Mesodermal cell (in vitro differentiated cells): ENCODE measurements at regions not wholly inside any gene's neighbourhood (a gene's known extent, or its start where the extent isn't known, plus 50 kb on each side); places are given as distances from the start of the nearest gene placed in this dataset.

Source experiments
- H3K27ac ChIP-seq: 2 replicates; pipeline ENCODE4 v1.7.0; 2013; ENCODE audit warnings: mild to moderate bottlenecking, low read depth, low read length, moderate library complexity; ENCODE audit not compliant: severe bottlenecking
- H3K36me3 ChIP-seq: 2 replicates; pipeline ENCODE4 v1.7.1; 2013; ENCODE audit warnings: mild to moderate bottlenecking, low read length, moderate library complexity; ENCODE audit not compliant: control insufficient read depth, insufficient read depth
- H3K4me1 ChIP-seq: one replicate; pipeline ENCODE4 v1.7.1; 2013; ENCODE audit warnings: mild to moderate bottlenecking, low read length; ENCODE audit not compliant: insufficient read depth, control insufficient read depth, poor library complexity, severe bottlenecking
- H3K4me3 ChIP-seq: 2 replicates; pipeline ENCODE4 v1.7.0; 2013; ENCODE audit warnings: low read length, control low read depth, mild to moderate bottlenecking; ENCODE audit not compliant: insufficient read depth, poor library complexity, severe bottlenecking; ENCODE audit errors: extremely low read depth
- H3K9me3 ChIP-seq: 2 replicates; pipeline ENCODE4 v1.7.1; 2013; ENCODE audit warnings: mild to moderate bottlenecking, low read length, moderate library complexity; ENCODE audit not compliant: control insufficient read depth
- WGBS, 2 experiments: methylation state at CpG; one replicate each; pipeline ENCODE4 v1.1.5; 2013; ENCODE audit warnings: missing lambda C conversion rate in 2 of 2; ENCODE audit not compliant: insufficient coverage in 2 of 2; 5-methylcytosine and 5-hydroxymethylcytosine counted together

DNA sequence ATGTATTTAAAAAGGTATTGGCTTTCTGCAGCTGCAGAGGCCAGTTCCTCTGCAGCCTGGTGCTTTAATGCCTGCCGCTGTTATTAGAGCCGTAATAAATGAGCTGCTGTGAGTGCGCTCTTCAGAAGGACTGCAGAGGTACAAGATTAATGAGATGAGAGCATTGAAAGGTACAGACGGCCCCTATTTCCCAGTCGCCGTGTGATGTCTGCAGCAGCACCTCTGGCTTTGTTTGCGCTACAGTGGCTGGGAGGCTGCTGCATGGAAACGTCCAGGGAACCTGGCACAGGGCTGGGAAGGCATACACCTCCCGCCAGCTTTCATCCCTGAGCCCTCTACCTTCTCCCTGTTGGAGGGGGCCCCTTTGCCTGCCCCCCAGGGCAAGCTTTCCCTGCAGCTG lies 383.8 kb upstream of the ZMIZ1 start:
- peaks cover 14% of the 10 kb centered on the region for H3K4me1 ChIP-seq
- no peak overlapping the region for H3K27ac ChIP-seq
- 79 to 85% methylated on average over 8 to 9 of the region's 9 CpGs for WGBS, 2 experiments

DNA sequence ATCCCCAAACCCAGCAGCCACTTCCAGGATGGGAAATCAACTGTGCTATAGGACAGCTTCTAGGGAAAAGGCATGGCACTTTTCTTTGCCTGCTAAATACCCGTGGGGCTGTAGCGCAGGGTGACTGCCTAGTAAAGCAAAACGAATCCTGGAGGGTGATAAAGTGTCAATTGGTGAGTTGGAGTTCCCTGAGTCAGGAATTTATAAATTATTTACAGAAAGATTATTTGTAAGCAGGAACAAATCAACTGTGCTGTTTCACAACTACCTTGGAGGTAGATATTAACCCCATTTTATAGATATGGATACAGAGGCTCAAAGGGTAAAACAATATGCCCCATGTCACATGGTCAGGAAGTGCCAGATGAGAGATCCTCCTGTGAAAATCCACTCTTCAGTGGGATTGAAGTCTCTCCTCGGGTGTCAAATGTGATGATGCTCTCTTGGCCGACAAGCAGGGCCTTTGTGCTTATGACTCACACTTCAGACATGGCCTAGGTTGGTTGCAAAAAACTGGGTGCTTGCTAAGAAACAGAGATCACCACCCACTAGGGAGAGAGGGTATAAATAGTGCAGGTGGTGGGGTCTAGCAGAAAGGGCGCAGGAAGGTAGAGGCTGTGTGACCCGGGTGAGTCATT lies 383.2 kb upstream of the ZMIZ1 start:
- Histone ChIP-seq H3K27ac (no peak overlapping the region), H3K4me1 (peaks cover 14% of the 10 kb centered on the region)
- 78 to 86% methylated on average over 3 to 4 of the region's 7 CpGs for WGBS, 2 experiments

More for the DNA sequence above, 383.8 kb upstream of the ZMIZ1 start:
- no peak overlapping the region for H3K4me3 ChIP-seq
- peaks cover 6% of the 10 kb centered on the region for H3K9me3 ChIP-seq
- no peaks in the 10 kb centered on the region for H3K36me3 ChIP-seq

DNA sequence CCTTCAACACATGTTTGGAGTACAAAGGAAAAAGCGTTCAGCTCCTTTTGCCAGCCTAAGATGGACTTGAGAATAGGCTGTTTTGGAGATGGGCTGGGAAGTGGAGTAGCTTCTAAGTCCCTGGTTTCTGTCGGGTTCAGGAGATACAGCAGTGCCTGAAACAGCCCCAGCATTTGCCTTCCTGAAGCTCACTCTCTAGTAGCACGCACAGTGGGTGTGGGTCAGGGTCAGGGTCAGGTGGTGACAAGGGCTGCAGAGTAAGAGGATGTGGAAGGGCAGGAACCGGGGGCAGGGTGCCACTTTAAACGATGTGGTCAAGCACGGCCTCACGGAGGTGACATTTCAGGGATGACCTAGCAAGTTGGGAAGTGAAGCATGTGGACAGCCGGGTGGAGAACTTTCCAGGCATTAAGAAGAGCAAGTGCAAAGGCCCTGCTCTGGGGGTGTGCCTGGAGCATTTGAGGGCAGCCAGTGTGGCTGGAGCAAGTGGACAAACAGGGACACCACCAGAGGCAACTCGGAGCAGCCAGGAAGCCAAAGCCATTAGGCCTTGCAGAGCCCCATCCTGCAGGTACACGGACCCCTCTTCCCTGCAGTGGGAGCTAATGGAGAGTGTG lies 382.2 kb upstream of the ZMIZ1 start:
- Histone ChIP-seq H3K4me1 (peaks cover 14% of the 10 kb centered on the region), H3K9me3 (peaks cover 6% of the 10 kb centered on the region), H3K27ac (no peak overlapping the region), H3K4me3 (no peak overlapping the region), H3K36me3 (no peaks in the 10 kb centered on the region)
- WGBS, 2 experiments, result 82 to 99% methylated on average over 10 of the region's 10 CpGs

More for the DNA sequence above, 383.2 kb upstream of the ZMIZ1 start:
- Histone ChIP-seq H3K4me3 (no peak overlapping the region), H3K9me3 (peaks cover 6% of the 10 kb centered on the region), H3K36me3 (no peaks in the 10 kb centered on the region)

DNA sequence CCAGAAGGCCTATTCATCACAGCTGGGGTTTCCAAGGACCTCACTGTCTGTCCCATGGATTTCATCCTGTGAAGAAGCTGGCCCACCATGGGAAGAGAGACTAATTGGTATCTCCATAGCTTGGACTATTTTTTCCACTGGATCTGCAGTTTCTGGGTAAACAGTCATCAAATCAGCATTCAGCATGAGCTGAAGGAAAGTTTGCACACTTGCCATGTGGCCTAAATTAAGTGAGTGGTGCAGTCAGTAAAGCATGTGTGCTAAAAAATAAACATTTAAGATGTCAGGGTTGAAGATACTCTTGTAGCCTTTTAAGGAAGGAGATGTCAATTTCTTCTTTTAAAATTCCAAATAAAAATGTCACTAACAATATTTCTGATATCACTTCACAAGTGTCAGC lies 381.1 kb upstream of the ZMIZ1 start:
- Histone ChIP-seq H3K9me3 (peaks cover 4% of the 10 kb centered on the region), H3K36me3 (no peaks in the 10 kb centered on the region)

DNA sequence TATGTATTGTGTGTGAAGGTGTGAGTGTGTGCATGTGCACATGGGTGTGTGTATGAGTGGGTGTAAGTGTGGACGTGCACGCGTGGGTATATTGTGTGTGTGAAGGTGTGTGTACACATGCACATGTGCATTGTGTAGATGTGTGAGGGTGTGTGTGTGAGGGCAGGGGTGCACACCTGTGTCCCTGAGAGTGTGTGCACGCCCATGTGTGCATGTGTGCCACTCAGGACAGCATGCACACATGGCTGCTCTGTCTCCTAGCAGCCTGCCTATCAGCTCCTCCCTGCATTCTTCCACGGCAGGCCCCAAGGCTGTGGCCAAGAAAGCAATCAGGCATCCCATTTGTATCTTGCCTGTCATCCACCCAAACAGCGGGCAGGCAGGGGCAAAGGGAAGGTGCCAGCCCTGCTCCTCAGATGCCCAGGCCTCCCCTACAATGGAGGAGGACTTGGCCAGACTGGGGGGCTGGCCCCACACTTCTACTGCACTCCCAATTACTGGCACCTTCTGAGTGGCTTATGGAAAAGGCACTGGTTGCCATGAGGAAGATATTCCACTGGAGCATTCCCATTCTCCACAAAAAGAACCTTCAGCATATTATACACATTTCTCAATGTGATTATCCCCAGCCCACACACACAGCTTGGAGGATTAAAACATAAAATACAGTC lies 380.4 kb upstream of the ZMIZ1 start:
- no peaks in the 10 kb centered on the region for H3K9me3 ChIP-seq
- peak overlapping the region; percentile 71 for H3K27ac ChIP-seq
- 91 to 93% methylated on average over 4 to 5 of the region's 6 CpGs for WGBS, 2 experiments
- no peak overlapping the region for H3K4me3 ChIP-seq
- peaks cover 14% of the 10 kb centered on the region for H3K4me1 ChIP-seq
- H3K36me3 ChIP-seq, result no peaks in the 10 kb centered on the region

More for the DNA sequence above, 381.1 kb upstream of the ZMIZ1 start:
- Histone ChIP-seq H3K4me1 (peaks cover 14% of the 10 kb centered on the region), H3K27ac (no peak overlapping the region), H3K4me3 (no peak overlapping the region)

DNA sequence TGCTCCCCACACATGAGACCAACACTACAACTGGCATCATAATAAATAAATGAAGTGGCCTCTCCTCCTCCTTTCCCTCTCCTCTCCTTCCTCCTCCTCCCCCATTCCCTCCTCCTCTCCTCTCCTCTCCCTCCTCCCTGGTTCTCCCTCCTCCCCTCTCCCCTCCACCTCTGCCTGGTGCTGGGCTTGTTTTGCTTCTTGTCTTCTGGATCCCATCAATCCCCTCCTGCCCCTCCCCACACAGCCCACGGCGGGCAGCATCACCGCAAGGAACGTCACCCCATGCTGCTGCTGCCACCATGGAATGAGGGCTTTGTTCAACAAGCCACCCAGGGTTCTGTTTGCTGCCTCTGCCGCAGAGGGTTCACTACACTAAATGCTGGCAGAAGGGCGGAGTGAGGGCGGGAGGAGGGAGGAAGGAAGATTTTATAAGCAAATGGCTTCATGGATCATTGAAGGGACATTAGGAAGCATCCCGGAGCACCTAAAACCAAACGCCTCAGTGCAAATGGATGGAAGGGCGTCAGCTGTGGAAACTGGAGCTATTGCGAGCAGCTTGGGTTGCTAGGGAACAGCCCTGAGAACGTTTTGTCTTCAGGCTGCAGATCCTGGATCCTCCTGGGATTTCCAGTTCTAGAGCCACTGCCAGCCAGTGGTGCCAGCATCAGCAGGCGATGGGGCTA lies 379.7 kb upstream of the ZMIZ1 start:
- Histone ChIP-seq H3K4me1 (peaks cover 14% of the 10 kb centered on the region), H3K9me3 (no peaks in the 10 kb centered on the region), H3K27ac (peak overlapping the region; percentile 71), H3K4me3 (no peak overlapping the region), H3K36me3 (no peaks in the 10 kb centered on the region)
- WGBS, 2 experiments, result 70% methylated on average over 7 to 11 of the region's 13 CpGs

DNA sequence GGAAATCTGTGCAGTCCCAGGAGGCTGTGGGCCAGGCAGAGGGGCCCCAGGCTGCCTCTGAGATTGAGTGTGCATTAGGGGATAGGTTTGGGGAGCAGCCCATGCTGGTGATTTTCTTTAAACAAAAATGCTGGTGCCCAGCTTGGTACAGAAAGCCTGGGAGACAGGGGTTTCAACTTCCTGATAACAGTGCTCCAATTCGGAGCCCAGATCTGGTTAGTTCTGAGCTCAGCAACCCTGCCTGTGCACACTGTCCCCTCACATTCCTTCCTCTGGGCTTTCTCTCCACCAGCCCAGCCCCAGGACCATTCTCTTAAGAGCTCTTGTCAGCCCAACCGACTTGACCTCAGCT lies 379.2 kb upstream of the ZMIZ1 start:
- no peak overlapping the region for H3K27ac ChIP-seq
- H3K4me3 ChIP-seq, result no peak overlapping the region

DNA sequence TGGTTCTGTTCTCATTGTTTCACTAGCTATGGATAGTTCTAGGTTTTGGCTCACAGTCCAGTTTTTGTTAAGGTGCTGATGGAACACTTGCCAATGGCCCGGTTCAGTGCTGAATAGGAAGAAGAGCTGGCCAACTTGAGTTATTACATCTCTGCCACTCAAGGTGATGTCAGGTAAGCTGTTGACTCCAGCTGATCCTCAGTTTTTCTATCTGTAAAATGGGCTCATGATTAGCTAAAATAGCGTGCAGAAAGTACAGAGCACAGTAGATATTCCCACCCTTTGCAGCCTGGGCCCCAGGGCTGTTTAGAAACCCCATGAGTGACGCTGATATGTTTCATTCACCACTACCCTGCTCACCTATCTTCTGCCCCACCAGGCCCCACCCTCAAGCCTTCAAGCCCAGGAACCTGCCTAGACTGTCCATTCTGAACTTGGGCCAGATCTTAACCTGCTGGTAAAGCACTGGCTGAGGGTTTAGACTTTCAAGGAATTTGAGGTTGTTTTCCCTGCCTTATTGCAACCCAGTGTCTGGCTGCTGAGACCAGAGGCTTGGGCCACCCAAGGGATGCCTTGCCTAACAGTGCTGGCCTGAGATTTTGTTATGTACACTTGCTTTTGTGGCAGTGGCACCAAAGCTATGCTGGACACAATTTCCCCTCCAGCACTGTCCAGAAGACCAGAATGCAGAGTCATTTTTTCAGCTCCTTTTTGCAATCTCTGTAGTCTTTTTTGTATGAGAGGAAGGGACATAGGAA lies 378.2 kb upstream of the ZMIZ1 start:
- WGBS, 2 experiments, result 92 to 100% methylated on average over 2 to 3 of the region's 3 CpGs
- Histone ChIP-seq H3K36me3 (no peaks in the 10 kb centered on the region), H3K27ac (no peak overlapping the region)

More for the DNA sequence above, 379.2 kb upstream of the ZMIZ1 start:
- Histone ChIP-seq H3K9me3 (no peaks in the 10 kb centered on the region), H3K4me1 (peaks cover 14% of the 10 kb centered on the region), H3K36me3 (no peaks in the 10 kb centered on the region)
- 83 to 100% methylated on average over 1 of the region's 2 CpGs for WGBS, 2 experiments

DNA sequence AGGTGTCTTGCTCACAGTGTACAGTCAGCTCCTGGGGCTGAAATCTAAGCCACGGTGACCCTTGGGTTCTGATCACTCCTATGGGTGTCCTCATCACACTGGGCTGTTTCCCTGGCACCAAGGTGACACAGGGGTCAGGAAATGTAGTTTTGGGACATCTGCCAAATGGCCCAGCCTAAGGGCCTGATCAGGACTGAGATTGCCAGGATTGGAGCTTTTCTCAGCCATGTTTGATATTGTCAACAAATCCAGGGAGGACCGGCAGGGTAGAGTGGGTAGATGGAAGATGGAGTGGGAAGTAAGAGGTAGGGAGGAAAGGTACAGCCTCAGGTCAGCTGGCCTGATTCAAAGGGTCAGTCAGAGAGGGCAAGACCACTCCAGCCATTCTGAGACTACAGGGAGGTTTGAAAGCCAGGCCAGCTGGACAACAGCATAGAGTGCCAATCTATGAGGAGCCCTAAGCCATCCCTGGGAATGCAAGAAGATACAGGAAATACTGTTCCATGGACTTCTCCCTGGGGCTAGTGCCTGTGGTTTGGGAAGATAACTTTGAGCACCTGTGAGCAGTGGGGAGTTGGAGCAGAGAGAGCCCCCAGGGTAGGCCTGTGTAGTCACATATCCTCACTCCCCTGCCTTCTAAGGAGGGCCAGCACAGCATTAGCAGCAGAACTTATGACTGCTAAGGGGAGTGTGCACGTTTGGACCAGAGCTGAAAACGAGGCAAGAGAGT lies 377.3 kb upstream of the ZMIZ1 start:
- H3K4me3 ChIP-seq, result no peak overlapping the region
- H3K4me1 ChIP-seq, result peaks cover 9% of the 10 kb centered on the region
- H3K9me3 ChIP-seq, result no peaks in the 10 kb centered on the region
- no peaks in the 10 kb centered on the region for H3K36me3 ChIP-seq
- H3K27ac ChIP-seq, result no peak overlapping the region
- 89 to 92% methylated on average over 2 to 4 of the region's 4 CpGs for WGBS, 2 experiments

More for the DNA sequence above, 378.2 kb upstream of the ZMIZ1 start:
- Histone ChIP-seq H3K4me3 (no peak overlapping the region), H3K9me3 (no peaks in the 10 kb centered on the region), H3K4me1 (peaks cover 10% of the 10 kb centered on the region)

DNA sequence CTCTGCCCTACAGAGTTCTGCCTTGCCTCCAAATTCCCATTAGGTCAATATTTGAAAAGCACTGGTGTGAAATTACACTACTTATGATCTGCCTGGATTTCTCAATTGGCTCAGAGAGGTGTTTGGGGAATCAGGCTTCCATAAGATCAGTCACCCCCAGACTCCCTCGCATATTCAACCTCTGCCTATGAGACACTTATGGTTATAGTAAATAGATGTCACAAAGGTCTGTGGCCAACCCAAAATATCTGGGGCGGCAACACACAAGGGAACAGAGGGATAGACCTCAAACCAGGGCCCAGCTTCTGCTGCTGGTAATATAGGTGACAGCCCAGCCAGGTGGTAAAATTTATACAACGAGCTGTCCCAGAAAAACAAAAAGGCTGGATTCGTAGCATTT lies 376.7 kb upstream of the ZMIZ1 start:
- no peaks in the 10 kb centered on the region for H3K9me3 ChIP-seq
- no peak overlapping the region for H3K27ac ChIP-seq
- H3K36me3 ChIP-seq, result no peaks in the 10 kb centered on the region
- no peak overlapping the region for H3K4me3 ChIP-seq
- 95 to 100% methylated on average over 2 to 3 of the region's 4 CpGs for WGBS, 2 experiments
- peaks cover 9% of the 10 kb centered on the region for H3K4me1 ChIP-seq
